ENCODE measurements at regions not wholly inside any gene's neighbourhood (a gene's known extent, or its start where the extent isn't known, plus 50 kb on each side); places are given as distances from the start of the nearest gene placed in this dataset.

GRCh38 chr14:53879022-53879686 is 77.5 kb downstream of the BMP4 start:
- Histone ChIP-seq H3K27me3 (ENCODE audit: low read length) (no peaks in the 10 kb centered on the region), H3K9ac (ENCODE audit: low read length) (no peak overlapping the region), H3K9me2 (replicated peaks; ENCODE audit: insufficient read depth, low read length) (no peaks in the 10 kb centered on the region), H3K9me3 (ENCODE audit: insufficient read depth, low read length) (no peaks in the 10 kb centered on the region), H3K36me3 (ENCODE audit: low read length) (no peaks in the 10 kb centered on the region), H3F3A (ENCODE audit: insufficient read depth) (no peaks in the 10 kb centered on the region), H3K79me2 (ENCODE audit: insufficient read depth, low read length) (no peaks in the 10 kb centered on the region), H2AFZ (ENCODE audit: low read depth, low read length, severe bottlenecking) (no peak overlapping the region), H4K20me1 (ENCODE audit: low read depth, low read length) (no peaks in the 10 kb centered on the region), H3K4me3 (ENCODE audit: insufficient read depth, low read length, poor library complexity, severe bottlenecking) (no peak overlapping the region), H3K4me2 (ENCODE audit: low read depth, low read length, poor library complexity, severe bottlenecking) (no peak overlapping the region), H3K27ac (ENCODE audit: low read depth, low read length) (no peak overlapping the region)
- TF ChIP-seq CTCF (IDR thresholded peaks at IDR 0.05; ENCODE audit: insufficient read depth, low read length, poor library complexity, severe bottlenecking) (no peak), EZH2phosphoT487 (conservative IDR thresholded peaks at IDR 0.05; ENCODE audit: low read length) (no peak)

- Histone ChIP-seq H3K9me2 (replicated peaks; ENCODE audit: insufficient read depth, low read length) (no peaks in the 10 kb centered on the region), H3K9ac (ENCODE audit: low read length) (no peak overlapping the region), H2AFZ (ENCODE audit: low read depth, low read length, severe bottlenecking) (no peak overlapping the region), H3K4me3 (ENCODE audit: insufficient read depth, low read length, poor library complexity, severe bottlenecking) (no peak overlapping the region), H3K36me3 (ENCODE audit: low read length) (no peaks in the 10 kb centered on the region), H3K79me2 (ENCODE audit: insufficient read depth, low read length) (no peaks in the 10 kb centered on the region), H3K4me2 (ENCODE audit: low read depth, low read length, poor library complexity, severe bottlenecking) (no peak overlapping the region), H3K27me3 (ENCODE audit: low read length) (no peaks in the 10 kb centered on the region), H3K27ac (ENCODE audit: low read depth, low read length) (no peak overlapping the region), H4K20me1 (ENCODE audit: low read depth, low read length) (no peaks in the 10 kb centered on the region), H3K9me3 (ENCODE audit: insufficient read depth, low read length) (no peaks in the 10 kb centered on the region), H3F3A (ENCODE audit: insufficient read depth) (no peaks in the 10 kb centered on the region)
- no peak for TF ChIP-seq CTCF (IDR thresholded peaks at IDR 0.05; ENCODE audit: insufficient read depth, low read length, poor library complexity, severe bottlenecking)
- TF ChIP-seq EZH2phosphoT487 (conservative IDR thresholded peaks at IDR 0.05; ENCODE audit: low read length), result no peak
Observed at GRCh38 chr14:53875324-53875897, 81.2 kb downstream of the BMP4 start.

GRCh38 chr14:53874704-53875103 is 81.9 kb downstream of the BMP4 start:
- Histone ChIP-seq H3K9me3 (ENCODE audit: insufficient read depth, low read length) (no peaks in the 10 kb centered on the region), H4K20me1 (ENCODE audit: low read depth, low read length) (no peaks in the 10 kb centered on the region), H3K4me2 (ENCODE audit: low read depth, low read length, poor library complexity, severe bottlenecking) (no peak overlapping the region), H3K4me3 (ENCODE audit: insufficient read depth, low read length, poor library complexity, severe bottlenecking) (no peak overlapping the region), H3K27ac (ENCODE audit: low read depth, low read length) (no peak overlapping the region), H3K9me2 (replicated peaks; ENCODE audit: insufficient read depth, low read length) (no peaks in the 10 kb centered on the region), H3K79me2 (ENCODE audit: insufficient read depth, low read length) (no peaks in the 10 kb centered on the region), H3K27me3 (ENCODE audit: low read length) (no peaks in the 10 kb centered on the region), H3F3A (ENCODE audit: insufficient read depth) (no peaks in the 10 kb centered on the region), H3K36me3 (ENCODE audit: low read length) (no peaks in the 10 kb centered on the region), H2AFZ (ENCODE audit: low read depth, low read length, severe bottlenecking) (no peak overlapping the region), H3K9ac (ENCODE audit: low read length) (no peak overlapping the region)
- TF ChIP-seq EZH2phosphoT487 (conservative IDR thresholded peaks at IDR 0.05; ENCODE audit: low read length), result no peak

GRCh38 chr14:53872681-53873089 is 83.9 kb downstream of the BMP4 start:
- H2AFZ ChIP-seq (ENCODE audit: low read depth, low read length, severe bottlenecking), result no peak overlapping the region
- no peak overlapping the region for H3K4me3 ChIP-seq (ENCODE audit: insufficient read depth, low read length, poor library complexity, severe bottlenecking)
- TF ChIP-seq CTCF (IDR thresholded peaks at IDR 0.05; ENCODE audit: insufficient read depth, low read length, poor library complexity, severe bottlenecking) (no peak), EZH2phosphoT487 (conservative IDR thresholded peaks at IDR 0.05; ENCODE audit: low read length) (no peak)
- H3K79me2 ChIP-seq (ENCODE audit: insufficient read depth, low read length), result no peaks in the 10 kb centered on the region
- H3K9ac ChIP-seq (ENCODE audit: low read length), result no peak overlapping the region
- no peaks in the 10 kb centered on the region for H3K27me3 ChIP-seq (ENCODE audit: low read length)
- no peak overlapping the region for H3K27ac ChIP-seq (ENCODE audit: low read depth, low read length)
- H3K9me2 ChIP-seq (replicated peaks; ENCODE audit: insufficient read depth, low read length), result no peaks in the 10 kb centered on the region
- H3K4me2 ChIP-seq (ENCODE audit: low read depth, low read length, poor library complexity, severe bottlenecking), result no peak overlapping the region
- no peaks in the 10 kb centered on the region for H4K20me1 ChIP-seq (ENCODE audit: low read depth, low read length)
- H3F3A ChIP-seq (ENCODE audit: insufficient read depth), result no peaks in the 10 kb centered on the region
- no peaks in the 10 kb centered on the region for H3K36me3 ChIP-seq (ENCODE audit: low read length)
- no peaks in the 10 kb centered on the region for H3K9me3 ChIP-seq (ENCODE audit: insufficient read depth, low read length)

Data from SU-DHL-6 (cell line).